ENCODE measurements at regions not wholly inside any gene's neighbourhood (a gene's known extent, or its start where the extent isn't known, plus 50 kb on each side); places are given as distances from the start of the nearest gene placed in this dataset.
"Not testable (repeated sequence)": the region's sequence is repeated elsewhere in the genome, so short reads cannot be mapped to it uniquely, and the experiment has no call there.

DNA sequence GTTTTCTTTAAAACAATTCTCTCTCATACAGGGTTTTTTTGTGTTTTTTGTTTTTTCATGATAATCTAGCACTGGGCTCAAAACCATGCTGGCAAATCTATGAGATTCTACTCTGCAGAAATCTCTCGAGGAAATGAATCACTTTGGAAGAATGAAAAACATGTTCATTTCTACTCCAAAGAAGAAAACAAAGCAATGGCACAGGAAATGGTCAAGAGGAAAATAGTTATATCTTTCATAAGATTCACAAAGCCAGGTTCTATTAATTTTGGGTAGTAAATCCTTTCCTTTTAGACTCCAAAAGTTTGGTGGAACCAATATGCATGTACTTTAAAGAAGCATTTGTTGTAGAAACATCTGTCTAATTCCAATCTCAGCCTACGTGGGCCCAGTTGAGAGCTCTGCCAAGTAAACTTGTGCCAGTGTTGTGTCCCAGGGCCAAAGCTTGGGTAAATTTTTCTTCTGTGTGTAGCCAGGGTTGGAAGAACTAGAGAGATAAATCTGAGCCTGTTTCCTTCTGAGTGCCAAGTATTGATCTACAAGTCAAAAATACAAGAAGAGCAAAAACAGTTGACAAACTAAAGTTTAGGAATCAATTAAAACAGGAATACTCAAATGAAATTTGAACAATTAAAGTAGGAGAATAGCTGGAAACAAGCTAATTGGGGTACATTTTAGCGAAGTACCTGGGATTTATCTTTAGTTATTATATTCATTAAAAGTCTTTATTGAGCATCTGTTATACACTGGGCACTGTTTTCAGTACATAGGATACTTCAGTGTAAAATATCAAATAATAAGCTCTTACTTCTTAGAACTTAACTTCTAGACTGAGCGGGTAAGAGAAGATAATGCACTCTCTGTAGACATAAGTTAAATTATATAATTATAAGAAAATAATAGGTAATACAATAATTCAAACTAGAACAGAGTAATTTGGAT, 657.5 kb upstream of the NECTIN3 start:
- no peak for DNase-seq

DNA sequence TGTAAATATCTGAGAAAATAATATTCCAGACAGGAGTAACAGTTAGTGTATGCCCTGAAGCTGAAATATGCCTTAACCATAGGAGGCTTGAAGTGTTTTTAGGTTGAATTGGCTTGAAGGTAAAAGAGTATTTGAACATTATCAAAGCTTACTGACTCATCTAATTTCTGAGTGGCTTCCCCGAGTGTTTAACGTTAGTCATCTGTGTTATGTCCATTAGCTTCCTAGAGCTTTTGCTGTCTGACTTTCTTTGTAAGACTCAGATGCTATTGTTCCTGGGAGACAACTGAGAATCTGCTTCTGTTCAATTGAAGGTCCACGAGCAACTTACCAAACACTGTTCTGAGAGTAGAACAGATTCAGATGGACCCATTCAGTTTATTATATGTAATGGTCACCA, 656.8 kb upstream of the NECTIN3 start:
- no peak for DNase-seq

DNA sequence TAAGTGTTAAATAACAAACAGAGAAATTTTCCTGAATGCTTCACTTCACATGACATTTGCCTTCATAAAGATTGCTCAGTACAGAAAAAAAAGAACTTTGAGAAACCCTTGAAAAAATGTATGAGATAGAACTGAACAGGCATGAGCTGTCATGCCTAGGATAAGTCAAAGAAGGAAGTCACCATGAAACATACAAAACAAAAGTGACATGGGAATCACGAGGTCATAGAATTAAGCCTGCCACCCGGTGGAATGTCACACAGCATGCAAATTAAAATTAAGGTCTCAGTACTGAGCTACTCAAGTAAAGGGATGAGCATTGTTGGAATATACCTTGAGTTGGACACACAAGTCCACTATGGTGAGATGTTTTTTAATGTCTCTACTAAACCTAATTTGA, 652.5 kb upstream of the NECTIN3 start:
- no peak for DNase-seq

DNA sequence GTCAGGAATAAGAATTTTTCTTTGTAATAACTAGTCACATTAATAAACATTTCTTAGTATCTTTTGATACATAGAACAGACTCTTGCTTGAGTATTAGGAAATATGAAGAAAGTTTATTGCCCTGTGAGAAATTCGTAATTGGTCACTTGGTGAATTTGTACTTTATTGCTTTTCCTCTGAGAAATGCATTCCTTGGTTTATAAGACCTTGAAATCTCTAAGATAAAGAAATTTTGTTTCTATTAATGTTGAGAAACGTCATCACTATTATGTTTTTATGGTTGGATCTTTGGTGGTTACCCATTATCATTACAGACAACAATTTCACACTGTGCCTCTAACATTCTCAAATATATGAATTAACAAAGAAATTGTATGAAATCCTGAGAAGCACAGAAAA, 652.0 kb upstream of the NECTIN3 start:
- DNase-seq = no peak

DNA sequence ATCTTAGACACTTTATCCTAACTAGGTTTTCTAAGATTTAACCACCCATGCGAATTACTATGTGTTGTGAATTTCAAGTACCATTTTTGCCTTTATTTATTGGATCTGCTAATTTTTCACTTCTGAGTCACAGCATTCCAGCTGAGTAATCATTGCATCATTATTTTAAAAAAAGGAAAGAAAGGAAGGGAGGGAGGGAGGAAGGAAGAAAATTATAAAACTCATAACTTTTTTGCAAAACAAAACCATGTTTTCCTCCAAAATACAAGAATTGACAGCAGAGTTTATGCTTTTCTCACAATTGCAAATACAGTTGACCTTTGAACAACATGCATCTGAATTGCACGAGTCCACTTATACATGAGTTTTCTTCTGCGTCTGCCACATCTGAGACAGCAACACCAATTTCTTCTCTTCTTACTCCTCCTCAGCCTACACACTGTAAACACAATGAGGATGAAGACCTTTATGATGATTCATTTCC, 651.4 kb upstream of the NECTIN3 start:
- DNase-seq = no peak

DNA sequence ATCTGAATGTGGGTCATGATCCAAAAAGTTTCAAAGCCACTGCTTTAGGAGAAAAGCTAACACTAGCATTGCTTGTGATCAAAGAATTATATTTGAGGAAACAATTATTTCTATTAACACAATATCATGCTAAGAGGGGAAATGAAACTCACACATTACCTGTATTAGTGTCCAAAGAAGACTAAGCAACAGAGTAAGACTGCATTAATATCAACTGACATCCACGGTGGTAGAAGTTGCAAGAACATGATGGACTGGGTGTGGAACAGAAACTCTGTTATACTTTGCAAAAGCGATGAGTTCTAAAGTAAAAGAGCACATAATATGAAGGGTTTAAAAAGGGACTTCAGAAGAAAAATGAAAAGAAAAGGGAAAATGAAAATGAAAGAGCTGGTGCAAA, 648.3 kb upstream of the NECTIN3 start:
- no peak for DNase-seq

DNA sequence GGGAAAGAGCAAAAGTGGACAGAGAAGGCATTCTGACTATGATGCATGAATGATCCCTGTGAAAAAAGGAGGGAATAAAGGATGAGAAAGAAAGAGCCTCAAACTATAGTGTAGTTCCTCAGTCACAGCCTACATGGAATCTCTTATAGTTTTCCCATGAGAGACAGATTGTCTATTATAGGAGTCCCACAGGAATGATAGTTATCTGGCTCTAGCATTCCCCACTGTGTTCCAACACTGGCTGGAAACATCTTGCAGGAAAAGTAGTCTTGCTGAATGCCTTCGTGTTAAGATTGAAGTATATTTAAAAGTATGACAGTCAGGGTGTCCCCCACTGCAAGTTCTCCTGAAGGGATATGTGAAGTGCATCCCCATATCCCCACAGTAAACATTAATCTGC, 641.5 kb upstream of the NECTIN3 start:
- DNase-seq = no peak

DNA sequence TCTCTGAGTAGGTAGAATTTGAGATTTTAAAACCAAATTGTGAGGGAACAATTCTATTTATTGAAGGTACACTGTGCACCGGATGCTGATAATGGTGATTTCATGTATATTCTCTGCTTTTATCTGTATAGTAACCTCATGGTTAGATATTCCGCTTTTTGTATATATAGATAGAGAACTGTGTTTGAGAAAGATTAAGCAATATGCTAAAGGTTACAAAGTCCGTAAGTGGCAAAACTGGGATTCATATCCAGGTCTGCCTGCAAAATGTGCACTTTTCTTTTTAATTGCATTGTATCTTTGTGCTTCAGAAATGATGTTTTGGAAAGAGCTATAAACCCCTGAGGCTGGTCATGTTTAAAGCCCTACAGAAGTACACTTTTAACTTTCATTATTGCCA, 635.4 kb upstream of the NECTIN3 start:
- no peak for DNase-seq

DNA sequence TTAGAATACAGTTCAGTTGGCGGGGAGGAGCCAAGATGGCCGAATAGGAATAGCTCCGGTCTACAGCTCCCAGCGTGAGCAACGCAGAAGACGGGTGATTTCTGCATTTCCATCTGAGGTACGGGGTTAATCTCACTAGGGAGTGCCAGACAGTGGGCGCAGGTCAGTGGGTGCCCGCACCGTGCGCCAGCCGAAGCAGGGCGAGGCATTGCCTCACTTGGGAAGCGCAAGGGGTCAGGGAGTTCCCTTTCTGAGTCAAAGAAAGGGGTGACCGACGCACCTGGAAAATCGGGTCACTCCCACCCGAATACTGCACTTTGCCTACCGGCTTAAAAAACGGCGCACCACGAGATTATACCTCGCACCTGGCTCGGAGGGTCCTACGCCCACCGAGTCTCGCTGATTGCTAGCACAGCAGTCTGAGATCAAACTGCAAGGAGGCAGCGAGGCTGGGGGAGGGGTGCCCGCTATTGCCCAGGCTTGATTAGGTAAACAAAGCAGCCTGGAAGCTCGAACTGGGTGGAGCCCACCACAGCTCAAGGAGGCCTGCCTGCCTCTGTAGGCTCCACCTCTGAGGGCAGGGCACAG, 631.5 kb upstream of the NECTIN3 start:
- DNase-seq = not testable (repeated sequence)

DNA sequence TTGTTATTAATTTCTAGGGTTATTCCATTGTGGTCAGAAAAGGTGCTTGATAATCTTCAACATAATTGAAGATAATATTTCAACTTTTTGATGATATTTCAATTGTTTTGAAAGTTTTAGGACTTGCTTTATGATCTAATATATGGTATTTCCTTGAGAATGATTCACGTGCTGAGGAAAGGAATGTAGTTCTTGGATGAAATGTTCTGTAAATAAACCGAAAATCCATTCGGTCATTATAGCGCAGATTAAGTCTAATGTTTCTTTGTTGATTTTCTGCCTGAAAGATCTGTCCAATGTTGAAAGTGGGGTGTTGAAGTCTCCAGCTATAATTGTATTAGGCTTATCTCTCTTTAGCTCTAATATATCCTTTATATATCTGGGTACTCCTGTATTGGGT, 617.5 kb upstream of the NECTIN3 start:
- DNase-seq = no peak

DNA sequence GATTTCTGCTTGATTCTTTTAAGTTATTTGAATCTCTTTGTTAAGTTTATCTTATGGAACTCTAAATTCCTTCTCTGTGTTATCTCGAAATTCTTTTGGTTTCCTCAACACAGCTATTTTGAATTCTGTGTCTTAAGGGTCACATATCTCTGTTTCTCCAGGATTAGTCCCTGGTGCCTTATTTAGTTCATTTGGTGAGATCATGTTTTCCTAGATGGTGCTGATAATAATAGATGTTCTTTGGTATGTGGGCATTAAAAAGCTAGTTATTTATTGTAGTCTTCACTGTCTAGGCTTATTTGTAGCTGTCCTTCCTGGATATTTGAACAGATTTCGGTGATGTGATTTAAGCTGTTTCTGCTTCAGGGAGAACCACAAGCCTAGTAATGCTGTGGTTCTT, 615.6 kb upstream of the NECTIN3 start:
- DNase-seq = no peak

DNA sequence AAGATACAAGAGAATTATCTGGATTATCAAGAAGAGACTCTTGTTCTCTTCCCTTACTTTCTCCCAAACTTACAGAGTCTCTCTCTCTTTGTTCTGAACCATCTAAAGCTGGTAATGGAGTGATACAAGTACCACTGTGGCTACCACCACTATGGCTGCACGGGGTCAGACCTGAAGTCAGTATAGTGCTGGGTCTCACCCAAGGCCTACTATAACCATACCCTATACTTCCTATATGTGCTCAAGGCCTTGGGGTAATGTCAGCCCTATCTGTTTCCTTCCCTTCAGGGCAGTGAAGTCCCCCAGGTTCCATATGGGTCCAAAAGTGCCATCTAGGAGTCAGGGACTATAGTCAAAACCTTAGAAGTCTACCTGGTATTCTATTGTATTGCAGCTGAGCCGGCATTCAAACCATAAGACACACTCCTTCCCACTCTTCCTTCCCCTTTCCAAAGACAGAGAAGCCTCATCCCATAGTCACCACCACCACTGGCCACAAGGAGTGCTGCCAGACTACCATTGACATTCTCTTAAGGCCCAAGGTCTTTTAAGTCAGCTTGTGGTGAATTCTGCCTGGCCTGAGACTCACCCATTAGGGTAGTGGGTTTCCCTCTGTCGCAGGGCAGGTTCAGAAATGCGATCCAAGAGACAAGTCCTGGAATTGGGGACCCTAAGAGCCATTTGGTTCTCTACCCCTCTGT, 615.0 kb upstream of the NECTIN3 start:
- no peak for DNase-seq

DNA sequence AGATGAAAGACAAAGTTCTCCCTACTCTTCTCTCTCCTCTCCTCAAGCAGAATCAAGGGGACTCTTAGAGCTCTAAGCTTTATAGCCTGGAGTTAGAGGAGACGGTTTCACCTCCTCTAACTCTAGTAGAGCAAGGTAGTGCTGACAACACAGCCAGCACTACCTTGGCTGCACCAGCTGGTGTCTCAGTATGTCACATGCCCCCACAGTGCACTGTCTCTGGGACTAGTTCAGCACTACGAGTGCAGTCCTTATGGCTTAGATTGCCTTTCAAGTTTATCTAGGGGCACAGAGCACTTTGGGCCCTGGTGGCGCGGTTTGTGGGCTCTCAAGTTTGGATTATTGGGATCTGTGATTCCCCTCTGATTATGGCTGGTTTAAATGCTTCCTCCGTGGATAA, 614.1 kb upstream of the NECTIN3 start:
- DNase-seq = no peak

DNA sequence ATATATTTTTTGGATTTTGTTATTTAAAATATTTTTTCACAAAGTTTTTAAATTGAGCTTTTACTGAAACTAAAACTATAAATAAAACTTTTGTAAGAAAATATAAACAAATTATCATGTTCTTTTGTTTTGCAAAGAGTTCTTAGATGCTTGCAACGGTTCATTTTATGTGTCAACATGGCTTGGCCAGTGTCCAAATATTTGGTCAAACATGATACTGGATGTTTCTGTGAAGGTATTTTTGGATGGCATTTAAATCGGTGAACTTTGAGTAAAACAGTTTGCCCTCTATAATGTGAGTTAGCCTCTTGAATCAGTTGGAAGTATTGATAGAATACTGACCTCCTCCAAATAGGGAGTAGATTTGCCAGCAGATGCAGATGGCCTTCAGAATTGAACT, 612.6 kb upstream of the NECTIN3 start:
- no peak for DNase-seq

DNA sequence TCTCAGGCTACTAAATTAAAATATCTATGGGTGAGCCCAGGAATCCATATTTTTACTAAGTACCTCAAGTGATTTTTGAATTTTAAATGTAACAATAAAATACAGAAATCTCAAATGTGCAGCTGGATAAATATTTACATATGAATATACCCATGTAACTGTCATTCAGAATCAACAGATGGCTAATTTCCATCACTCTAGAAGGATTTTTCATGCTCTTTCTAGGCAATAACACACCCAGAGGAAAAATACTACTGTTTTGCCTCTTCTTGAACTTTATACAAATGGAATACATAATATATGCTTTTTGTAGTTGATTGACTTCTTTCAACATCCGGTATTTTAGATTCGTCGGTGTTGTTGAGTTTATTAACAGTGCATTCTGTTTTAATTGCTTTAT, 601.3 kb upstream of the NECTIN3 start:
- no peak for DNase-seq

DNA sequence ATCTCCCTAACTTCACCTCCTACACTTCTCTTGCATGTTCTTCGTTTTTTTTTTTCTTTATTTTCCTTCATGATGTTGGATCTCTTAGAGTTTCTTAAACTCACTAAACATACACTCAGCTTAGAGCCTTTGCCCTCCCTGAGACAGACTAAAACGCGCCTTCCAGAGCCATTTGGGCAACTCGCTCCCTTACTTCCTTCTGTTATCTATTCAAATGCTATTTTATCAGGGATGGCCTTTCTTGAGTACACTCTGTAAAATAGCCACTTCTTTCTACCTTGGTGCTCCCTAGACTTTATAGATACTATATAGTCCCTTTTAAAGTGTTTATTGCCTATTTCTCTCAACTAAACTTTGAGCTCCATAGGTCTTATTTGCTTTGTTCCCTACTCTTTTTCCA, 598.2 kb upstream of the NECTIN3 start:
- DNase-seq = no peak

DNA sequence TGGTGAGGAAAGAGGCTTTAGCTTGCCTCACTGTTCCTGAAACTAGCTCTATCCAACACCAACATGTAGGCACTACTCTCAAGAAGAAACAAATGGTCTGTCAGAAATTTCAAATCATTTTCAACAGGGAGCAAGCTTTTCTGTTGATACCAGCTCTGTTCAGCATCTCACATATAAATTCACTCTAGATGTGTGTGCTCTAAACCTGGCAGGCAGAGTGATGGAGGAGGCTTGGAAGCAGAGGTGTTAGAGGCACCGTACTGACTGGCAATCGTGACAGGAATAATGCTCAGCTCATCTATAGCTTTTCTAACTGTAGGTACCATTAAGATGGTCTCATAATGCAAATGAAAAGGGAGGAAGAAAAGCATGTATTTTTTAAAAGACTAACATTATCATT, 597.2 kb upstream of the NECTIN3 start:
- no peak for DNase-seq

DNA sequence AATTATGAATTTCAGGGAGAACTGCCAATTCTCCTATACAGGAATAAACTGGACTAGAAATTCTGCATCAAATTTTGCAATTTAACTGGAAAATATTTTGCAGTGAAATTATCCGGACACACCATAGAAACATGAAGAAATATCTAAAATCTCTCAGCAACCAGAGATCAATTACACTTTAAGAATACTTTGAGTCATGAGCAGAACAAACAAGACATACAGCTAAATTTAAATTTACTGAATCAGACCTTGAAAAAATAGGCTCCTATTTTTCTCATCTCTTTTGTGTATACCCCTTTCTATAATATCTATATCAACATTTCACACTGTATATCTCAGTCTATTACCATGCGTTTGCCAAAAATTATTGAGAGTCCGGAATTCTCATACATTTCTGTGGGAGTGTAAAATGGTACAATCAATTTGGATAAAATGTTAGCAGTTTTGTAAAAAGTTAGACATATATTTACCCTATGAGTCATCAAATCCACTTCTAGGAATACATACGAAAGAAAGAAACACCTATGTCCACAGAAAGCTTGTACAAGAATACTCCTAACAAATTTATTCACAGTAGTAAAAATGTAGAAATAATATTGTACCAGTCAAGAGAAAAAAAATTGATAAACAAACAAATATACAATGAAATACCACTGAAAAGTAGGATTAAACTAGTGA, 593.1 kb upstream of the NECTIN3 start:
- no peak for DNase-seq

DNA sequence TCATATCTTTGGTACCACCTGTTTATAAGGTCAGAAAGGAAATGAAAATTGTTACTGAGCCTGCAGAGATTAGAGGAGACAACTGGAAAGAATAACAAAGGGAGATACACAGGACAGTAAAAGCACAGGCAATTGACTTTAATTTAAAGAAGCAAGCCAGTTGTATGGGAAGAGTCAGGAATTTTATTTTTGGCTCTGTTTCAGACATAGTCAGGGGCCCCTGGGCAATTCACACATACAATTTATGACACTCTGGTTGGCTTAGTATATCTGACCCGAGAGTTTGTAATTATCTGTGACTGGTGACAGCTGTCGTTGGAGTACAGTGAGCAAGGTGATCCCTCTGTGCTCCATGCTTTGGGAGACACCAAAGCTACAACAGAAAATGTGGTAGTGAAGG, 591.9 kb upstream of the NECTIN3 start:
- DNase-seq = no peak

DNA sequence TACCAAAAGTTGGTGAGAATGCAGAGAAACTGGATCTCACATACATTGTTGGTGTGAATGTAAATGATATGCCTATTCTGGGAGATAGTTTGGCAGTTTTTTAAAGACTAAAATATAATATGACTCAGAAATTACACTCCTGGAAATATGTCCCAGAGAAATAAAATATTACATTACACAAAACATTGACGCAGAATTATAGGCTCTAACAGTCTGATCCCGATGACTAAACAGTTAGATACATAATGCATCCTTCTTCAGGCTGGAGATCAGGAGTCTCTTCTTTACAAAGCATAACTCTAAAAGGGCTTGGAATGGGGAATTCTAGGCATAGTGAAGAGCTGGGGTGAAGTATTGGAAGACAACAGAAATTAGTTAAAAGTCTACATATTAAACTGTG, 586.2 kb upstream of the NECTIN3 start:
- DNase-seq = no peak

DNA sequence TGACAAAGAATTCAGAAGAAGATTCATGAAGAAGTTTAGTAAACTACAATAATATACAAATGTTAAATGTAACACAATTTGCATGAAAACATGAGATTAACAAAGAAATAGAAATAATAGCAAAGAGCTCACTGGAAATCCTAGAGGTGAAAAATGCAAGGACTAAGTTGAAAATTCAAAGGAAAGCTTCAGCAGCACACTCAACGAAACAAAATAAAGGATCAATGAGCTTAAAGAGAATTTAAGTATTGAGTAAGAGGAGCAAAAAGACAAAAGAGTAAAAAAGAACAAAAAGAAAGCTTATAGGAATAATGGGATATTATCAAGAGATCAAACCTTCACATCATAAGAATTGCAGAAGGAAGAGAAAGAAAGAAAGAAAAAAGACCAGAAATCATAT, 583.8 kb upstream of the NECTIN3 start:
- no peak for DNase-seq

DNA sequence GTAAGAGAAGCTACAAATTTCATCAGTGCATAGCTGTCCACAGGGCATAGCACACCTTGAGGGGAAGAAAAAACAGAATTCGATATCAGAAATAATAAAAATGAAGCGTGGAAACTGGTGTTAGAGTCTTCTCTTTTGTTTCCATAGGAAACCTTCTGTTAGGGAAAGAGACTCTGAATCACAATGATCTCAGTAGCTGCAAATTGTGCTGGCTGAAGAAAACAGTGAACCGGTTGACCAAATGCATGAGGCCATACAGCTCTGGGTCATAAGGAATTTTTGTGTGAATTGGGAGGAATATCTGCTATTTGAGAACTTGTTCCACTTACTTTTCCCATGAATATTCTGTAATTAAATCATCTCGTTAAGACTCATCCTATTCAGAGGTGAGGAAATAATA, 580.2 kb upstream of the NECTIN3 start:
- no peak for DNase-seq

DNA sequence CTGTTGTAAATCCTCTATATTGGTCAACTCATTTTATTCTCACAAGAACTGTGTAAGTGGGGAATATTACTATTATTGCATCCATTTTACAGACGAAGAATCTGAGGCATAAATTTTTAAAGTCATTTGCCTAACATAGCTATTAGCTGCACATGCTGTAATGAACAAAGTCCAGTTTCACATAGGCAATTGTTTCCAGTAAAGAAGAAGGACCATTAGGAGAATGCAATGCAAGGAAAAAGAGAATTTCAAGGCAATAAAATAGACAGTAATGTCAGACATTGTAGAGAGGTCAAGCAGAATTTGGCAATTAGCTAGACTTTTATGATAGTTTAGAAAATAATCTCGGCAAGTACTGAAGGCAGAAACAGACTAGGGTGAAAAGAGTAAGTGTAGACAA, 578.7 kb upstream of the NECTIN3 start:
- no peak for DNase-seq

All from retina (tissue), 1 donor.